ENCODE measurements at regions not wholly inside any gene's neighbourhood (a gene's known extent, or its start where the extent isn't known, plus 50 kb on each side); places are given as distances from the start of the nearest gene placed in this dataset.

GRCh38 chr22:49629261-49629570, 198.5 kb downstream of the BRD1 start:
- no peaks in the 10 kb centered on the region for H3K9me3 ChIP-seq (ENCODE audit: control insufficient read depth in 5 of 5, low read length in 5 of 5)
- H3K4me1 ChIP-seq (ENCODE audit: control insufficient read depth in 5 of 5, insufficient read depth in 5 of 5, low read length in 5 of 5) = peaks cover 0 to 25% (median 14%) of the 10 kb centered on the region in 5 donors
- H3K9ac ChIP-seq (ENCODE audit: low read length in 5 of 5) = no peak overlapping the region
- H3K27ac ChIP-seq (ENCODE audit: low read depth, low read length) = no peak overlapping the region
- H3K27me3 ChIP-seq (ENCODE audit: control insufficient read depth in 5 of 5, insufficient read depth in 4 of 5, low read length in 5 of 5) = peaks cover 3 to 19% (median 12%) of the 10 kb centered on the region in 5 donors
- H3K36me3 ChIP-seq (ENCODE audit: control insufficient read depth in 5 of 5, insufficient read depth in 5 of 5, low read length in 5 of 5) = peaks cover 0 to 3% (median 0%) of the 10 kb centered on the region in 5 donors
- H3K4me3 ChIP-seq (ENCODE audit: low read depth in 1 of 5, low read length in 5 of 5) = no peak overlapping the region

- peaks cover 0 to 3% (median 0%) of the 10 kb centered on the region in 5 donors for H3K36me3 ChIP-seq (ENCODE audit: control insufficient read depth in 5 of 5, insufficient read depth in 5 of 5, low read length in 5 of 5)
- H3K27me3 ChIP-seq (ENCODE audit: control insufficient read depth in 5 of 5, insufficient read depth in 4 of 5, low read length in 5 of 5) = peaks cover 3 to 19% (median 12%) of the 10 kb centered on the region in 5 donors
- peaks cover 0 to 25% (median 14%) of the 10 kb centered on the region in 5 donors for H3K4me1 ChIP-seq (ENCODE audit: control insufficient read depth in 5 of 5, insufficient read depth in 5 of 5, low read length in 5 of 5)
- H3K4me3 ChIP-seq (ENCODE audit: low read depth in 1 of 5, low read length in 5 of 5) = no peak overlapping the region
- no peak overlapping the region for H3K27ac ChIP-seq (ENCODE audit: low read depth, low read length)
- no peaks in the 10 kb centered on the region for H3K9me3 ChIP-seq (ENCODE audit: control insufficient read depth in 5 of 5, low read length in 5 of 5)
- no peak overlapping the region for H3K9ac ChIP-seq (ENCODE audit: low read length in 5 of 5)
Measured at GRCh38 chr22:49628391-49629260, 199.0 kb downstream of the BRD1 start.

- Histone ChIP-seq H3K4me3 (ENCODE audit: low read depth in 1 of 5, low read length in 5 of 5) (no peak overlapping the region), H3K4me1 (ENCODE audit: control insufficient read depth in 5 of 5, insufficient read depth in 5 of 5, low read length in 5 of 5) (peaks cover 0 to 18% (median 10%) of the 10 kb centered on the region in 5 donors), H3K27ac (ENCODE audit: low read depth, low read length) (no peak overlapping the region), H3K9me3 (ENCODE audit: control insufficient read depth in 5 of 5, low read length in 5 of 5) (no peaks in the 10 kb centered on the region), H3K36me3 (ENCODE audit: control insufficient read depth in 5 of 5, insufficient read depth in 5 of 5, low read length in 5 of 5) (peaks cover 0 to 3% (median 0%) of the 10 kb centered on the region in 5 donors), H3K27me3 (ENCODE audit: control insufficient read depth in 5 of 5, insufficient read depth in 4 of 5, low read length in 5 of 5) (peaks cover 3 to 21% (median 12%) of the 10 kb centered on the region in 5 donors), H3K9ac (ENCODE audit: low read length in 5 of 5) (no peak overlapping the region)
Measured at GRCh38 chr22:49627217-49628181, 200.2 kb downstream of the BRD1 start.

- no peak overlapping the region for H3K4me3 ChIP-seq (ENCODE audit: low read depth in 1 of 5, low read length in 5 of 5)
- H3K9me3 ChIP-seq (ENCODE audit: control insufficient read depth in 5 of 5, low read length in 5 of 5) = no peaks in the 10 kb centered on the region
- H3K9ac ChIP-seq (ENCODE audit: low read length in 5 of 5) = no peak overlapping the region
- H3K27ac ChIP-seq (ENCODE audit: low read depth, low read length) = no peak overlapping the region
- peaks cover 0 to 3% (median 0%) of the 10 kb centered on the region in 5 donors for H3K36me3 ChIP-seq (ENCODE audit: control insufficient read depth in 5 of 5, insufficient read depth in 5 of 5, low read length in 5 of 5)
- H3K27me3 ChIP-seq (ENCODE audit: control insufficient read depth in 5 of 5, insufficient read depth in 4 of 5, low read length in 5 of 5) = peaks cover 8 to 19% (median 11%) of the 10 kb centered on the region in 5 donors
- H3K4me1 ChIP-seq (ENCODE audit: control insufficient read depth in 5 of 5, insufficient read depth in 5 of 5, low read length in 5 of 5) = peaks cover 0 to 12% (median 4%) of the 10 kb centered on the region in 5 donors
Measured at GRCh38 chr22:49626361-49627216, 201.1 kb downstream of the BRD1 start.

GRCh38 chr22:49624421-49625177, 203.1 kb downstream of the BRD1 start:
- H3K4me1 ChIP-seq (ENCODE audit: control insufficient read depth in 5 of 5, insufficient read depth in 5 of 5, low read length in 5 of 5) = peaks cover 0 to 12% (median 4%) of the 10 kb centered on the region in 5 donors
- H3K4me3 ChIP-seq (ENCODE audit: low read depth in 1 of 5, low read length in 5 of 5) = no peak overlapping the region
- H3K9ac ChIP-seq (ENCODE audit: low read length in 5 of 5) = no peak overlapping the region
- H3K9me3 ChIP-seq (ENCODE audit: control insufficient read depth in 5 of 5, low read length in 5 of 5) = no peaks in the 10 kb centered on the region
- H3K36me3 ChIP-seq (ENCODE audit: control insufficient read depth in 5 of 5, insufficient read depth in 5 of 5, low read length in 5 of 5) = peaks cover 0 to 3% (median 0%) of the 10 kb centered on the region in 5 donors
- H3K27ac ChIP-seq (ENCODE audit: low read depth, low read length) = no peak overlapping the region
- peaks cover 9 to 19% (median 11%) of the 10 kb centered on the region in 5 donors for H3K27me3 ChIP-seq (ENCODE audit: control insufficient read depth in 5 of 5, insufficient read depth in 4 of 5, low read length in 5 of 5)

- Histone ChIP-seq H3K27me3 (ENCODE audit: control insufficient read depth in 5 of 5, insufficient read depth in 4 of 5, low read length in 5 of 5) (peaks cover 9 to 24% (median 11%) of the 10 kb centered on the region in 5 donors), H3K4me3 (ENCODE audit: low read depth in 1 of 5, low read length in 5 of 5) (no peak overlapping the region), H3K9me3 (ENCODE audit: control insufficient read depth in 5 of 5, low read length in 5 of 5) (no peaks in the 10 kb centered on the region), H3K27ac (ENCODE audit: low read depth, low read length) (no peak overlapping the region), H3K9ac (ENCODE audit: low read length in 5 of 5) (no peak overlapping the region), H3K4me1 (ENCODE audit: control insufficient read depth in 5 of 5, insufficient read depth in 5 of 5, low read length in 5 of 5) (peaks cover 0 to 8% (median 4%) of the 10 kb centered on the region in 5 donors), H3K36me3 (ENCODE audit: control insufficient read depth in 5 of 5, insufficient read depth in 5 of 5, low read length in 5 of 5) (peaks cover 0 to 3% (median 0%) of the 10 kb centered on the region in 5 donors)
Measured at GRCh38 chr22:49623715-49624114, 204.0 kb downstream of the BRD1 start.

GRCh38 chr22:49623176-49623575, 204.5 kb downstream of the BRD1 start:
- Histone ChIP-seq H3K36me3 (ENCODE audit: control insufficient read depth in 5 of 5, insufficient read depth in 5 of 5, low read length in 5 of 5) (peaks cover 0 to 3% (median 0%) of the 10 kb centered on the region in 5 donors), H3K9me3 (ENCODE audit: control insufficient read depth in 5 of 5, low read length in 5 of 5) (no peaks in the 10 kb centered on the region), H3K4me1 (ENCODE audit: control insufficient read depth in 5 of 5, insufficient read depth in 5 of 5, low read length in 5 of 5) (peaks cover 0 to 3% (median 0%) of the 10 kb centered on the region in 5 donors), H3K4me3 (ENCODE audit: low read depth in 1 of 5, low read length in 5 of 5) (no peak overlapping the region), H3K9ac (ENCODE audit: low read length in 5 of 5) (no peak overlapping the region), H3K27me3 (ENCODE audit: control insufficient read depth in 5 of 5, insufficient read depth in 4 of 5, low read length in 5 of 5) (peaks cover 8 to 21% (median 10%) of the 10 kb centered on the region in 5 donors), H3K27ac (ENCODE audit: low read depth, low read length) (no peak overlapping the region)

- Histone ChIP-seq H3K36me3 (ENCODE audit: control insufficient read depth in 5 of 5, insufficient read depth in 5 of 5, low read length in 5 of 5) (peaks cover 0 to 3% (median 0%) of the 10 kb centered on the region in 5 donors), H3K9ac (ENCODE audit: low read length in 5 of 5) (no peak overlapping the region), H3K9me3 (ENCODE audit: control insufficient read depth in 5 of 5, low read length in 5 of 5) (no peaks in the 10 kb centered on the region), H3K4me3 (ENCODE audit: low read depth in 1 of 5, low read length in 5 of 5) (no peak overlapping the region), H3K27me3 (ENCODE audit: control insufficient read depth in 5 of 5, insufficient read depth in 4 of 5, low read length in 5 of 5) (peaks cover 2 to 22% (median 8%) of the 10 kb centered on the region in 5 donors), H3K4me1 (ENCODE audit: control insufficient read depth in 5 of 5, insufficient read depth in 5 of 5, low read length in 5 of 5) (peaks cover 0 to under 1% (median 0%) of the 10 kb centered on the region in 5 donors), H3K27ac (ENCODE audit: low read depth, low read length) (no peak overlapping the region)
Measured at GRCh38 chr22:49622241-49623105, 205.2 kb downstream of the BRD1 start.
